Tibial nerve (tissue), 3 donors: ENCODE measurements at regions not wholly inside any gene's neighbourhood (a gene's known extent, or its start where the extent isn't known, plus 50 kb on each side); places are given as distances from the start of the nearest gene placed in this dataset.

Experiments used
- CTCF ChIP-seq, 5 experiments: fragments of 200-600 bp in 3 of 5; fragments of 450-650 bp in 2 of 5; sonication (generic) in 3 of 5; IDR thresholded peaks; one replicate each; pipeline ENCODE4 v1.5.1; 2016 to 2019; ENCODE audit warnings: antibody characterized with exemption in 5 of 5, mild to moderate bottlenecking in 3 of 5, moderate library complexity in 2 of 5
- POLR2A ChIP-seq, 2 donors: fragments of 450-650 bp; IDR thresholded peaks; one replicate each; pipeline ENCODE4 v1.6.1; 2017; ENCODE audit warnings: antibody characterized with exemption in 2 of 2, mild to moderate bottlenecking in 2 of 2, moderate library complexity in 2 of 2

GRCh38 chr6:67759001-67759400 lies 876.1 kb upstream of the ADGRB3 start:
- TF ChIP-seq POLR2A (IDR thresholded peaks at IDR 0.05) (no peak), CTCF (IDR thresholded peaks at IDR 0.05) (no peak)
